ENCODE measurements at regions not wholly inside any gene's neighbourhood (a gene's known extent, or its start where the extent isn't known, plus 50 kb on each side); places are given as distances from the start of the nearest gene placed in this dataset.
"Not testable (repeated sequence)": the region's sequence is repeated elsewhere in the genome, so short reads cannot be mapped to it uniquely, and the experiment has no call there.

DNA sequence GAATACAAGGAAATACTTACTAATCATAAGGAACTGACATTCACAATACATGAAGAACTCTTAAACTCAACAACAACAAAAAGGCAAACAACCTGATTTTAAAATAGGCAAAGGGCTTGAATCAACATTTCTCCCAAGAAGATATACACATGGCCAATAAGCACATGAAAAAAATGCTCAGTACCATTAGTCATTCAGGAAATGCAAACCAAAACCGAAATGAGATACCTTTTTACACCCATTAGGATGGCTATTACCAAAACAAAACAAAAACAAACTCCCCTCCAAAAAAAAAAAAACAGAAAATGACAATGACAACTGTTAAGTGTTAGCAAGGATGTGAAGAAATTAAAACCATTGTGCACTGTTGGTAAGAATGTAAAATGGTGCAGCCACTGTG is 104.1 kb upstream of the ZNF462 start:
- DNase-seq (ENCODE audit: low read depth) = no peak

DNA sequence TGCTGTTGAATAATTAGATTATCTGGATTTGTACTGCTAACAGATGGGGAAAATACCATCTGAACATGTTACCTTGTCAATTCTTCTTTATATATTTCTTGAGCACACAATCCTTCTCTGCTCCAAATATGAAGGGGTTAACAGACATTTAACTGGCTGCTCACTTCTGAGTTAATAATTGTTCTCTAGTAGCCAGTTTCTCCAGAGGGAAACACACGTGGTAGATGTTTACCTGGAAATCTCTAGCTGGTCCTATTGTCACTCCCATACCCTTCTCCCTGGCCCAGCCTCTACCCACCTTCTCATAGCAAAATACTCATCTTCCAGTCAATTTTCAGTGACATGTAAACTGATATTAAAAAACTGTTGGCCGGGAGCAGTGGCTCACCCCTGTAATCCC is 101.5 kb upstream of the ZNF462 start:
- no peak for DNase-seq (ENCODE audit: low read depth)

DNA sequence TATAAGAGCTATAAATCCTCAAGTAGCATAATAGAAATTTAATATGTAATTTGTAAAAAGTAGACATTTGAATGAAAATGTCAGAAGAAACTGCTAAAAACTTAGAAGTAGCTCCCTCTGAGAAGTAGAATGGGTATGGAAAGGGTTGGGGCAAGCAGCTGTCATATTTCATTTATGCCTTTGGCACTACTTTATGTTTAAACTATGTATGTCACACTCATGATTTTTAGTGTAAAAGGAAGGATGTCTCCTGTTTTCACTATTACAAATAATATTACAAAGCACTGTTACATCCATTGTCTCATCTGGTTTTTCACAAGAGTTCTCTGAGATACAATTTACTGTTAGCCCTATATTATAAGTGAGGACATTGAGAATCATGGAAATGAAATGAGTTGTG is 96.3 kb upstream of the ZNF462 start:
- no peak for DNase-seq (ENCODE audit: low read depth)

DNA sequence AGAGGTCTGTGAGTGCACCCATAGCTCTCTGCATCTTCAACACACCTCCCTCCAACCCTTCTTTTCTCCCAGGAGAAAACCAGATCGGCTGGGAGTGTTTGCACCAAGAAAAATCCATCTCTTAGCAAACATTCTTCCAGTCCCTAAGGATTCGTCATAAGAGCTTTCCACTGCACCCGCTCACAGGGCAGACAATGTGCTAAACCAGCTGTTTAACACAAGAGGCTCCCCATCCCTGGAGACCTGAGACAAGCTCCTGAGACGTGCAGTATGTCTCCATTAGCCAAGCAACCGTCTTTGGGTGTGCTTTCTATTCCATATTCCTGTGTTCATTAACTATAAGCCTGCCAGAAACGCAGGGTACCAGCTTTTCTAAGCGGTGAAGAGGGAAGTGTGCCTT is 93.6 kb upstream of the ZNF462 start:
- no peak for DNase-seq (ENCODE audit: low read depth)

DNA sequence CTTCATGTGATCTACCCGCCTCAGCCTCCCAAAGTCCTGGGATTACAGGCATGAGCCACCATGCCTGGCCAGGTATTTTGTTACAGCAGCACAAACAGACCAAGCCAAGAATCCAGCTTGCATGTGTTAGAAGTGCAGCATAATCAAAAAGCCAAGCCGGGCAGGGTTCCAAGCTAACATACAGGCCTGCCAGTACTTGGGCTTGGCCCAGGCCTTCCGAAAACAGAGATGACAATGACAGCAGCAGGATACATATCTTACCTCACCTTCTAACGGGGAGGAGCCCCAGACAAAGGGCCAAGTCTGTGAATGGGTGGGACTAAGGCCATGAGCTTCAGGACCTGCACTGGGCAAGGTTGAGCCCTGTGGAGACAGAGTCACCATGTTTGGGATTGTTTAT is 91.4 kb upstream of the ZNF462 start:
- DNase-seq (ENCODE audit: low read depth) = no peak

DNA sequence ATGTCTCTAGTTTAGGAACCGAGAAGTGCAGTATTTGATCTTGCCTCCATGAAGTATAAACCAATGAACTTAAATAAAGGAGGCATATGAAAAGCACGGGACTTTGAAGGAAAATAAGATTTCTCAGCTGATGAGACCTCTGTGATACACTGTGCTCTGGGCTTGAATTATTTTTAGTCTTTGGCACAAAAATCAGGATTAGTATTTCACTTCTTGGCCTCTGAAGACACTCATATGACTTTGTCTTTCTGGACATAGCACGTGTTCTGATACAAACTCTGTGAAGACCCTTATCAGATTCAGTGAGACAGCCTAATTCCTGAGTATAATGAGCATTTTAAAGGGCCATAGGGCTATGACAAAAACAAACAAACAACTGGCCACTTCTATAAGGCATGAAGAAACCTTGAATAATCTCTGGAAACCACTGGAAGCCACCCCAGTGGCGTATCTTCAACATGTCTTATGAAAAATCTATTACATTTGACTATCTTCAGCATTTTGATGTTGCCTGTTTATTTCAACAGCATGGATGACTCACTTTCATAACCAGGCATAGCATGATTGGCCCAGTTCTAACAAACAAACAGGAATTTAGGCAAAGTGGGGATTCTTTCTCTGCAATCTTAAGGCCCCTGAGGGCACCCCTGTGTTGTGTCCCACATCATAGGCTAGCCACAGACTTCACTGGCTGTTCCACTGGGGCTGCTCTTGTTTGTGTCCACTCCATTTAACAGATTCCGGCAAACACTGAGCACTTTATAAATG is 90.3 kb upstream of the ZNF462 start:
- DNase-seq (ENCODE audit: low read depth) = no peak

DNA sequence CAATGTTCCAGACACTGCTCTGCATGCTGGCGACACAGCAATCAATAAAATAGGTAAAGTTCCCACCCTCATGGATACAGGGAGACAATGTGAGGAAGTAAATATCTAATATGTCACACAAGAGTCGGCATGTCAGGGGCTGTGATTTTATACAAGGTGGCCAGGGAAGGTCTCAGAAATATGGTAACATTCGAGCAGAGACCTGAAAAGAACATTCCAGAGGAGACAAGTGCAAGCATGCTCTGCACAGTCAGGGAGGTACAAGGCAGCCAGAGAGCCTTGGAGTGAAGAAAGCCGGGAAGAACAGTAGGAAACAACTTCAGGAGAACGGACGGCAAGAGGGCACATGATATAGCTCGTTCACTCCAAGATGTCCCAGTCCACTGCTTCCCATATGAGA is 89.2 kb upstream of the ZNF462 start:
- DNase-seq (ENCODE audit: low read depth) = no peak

DNA sequence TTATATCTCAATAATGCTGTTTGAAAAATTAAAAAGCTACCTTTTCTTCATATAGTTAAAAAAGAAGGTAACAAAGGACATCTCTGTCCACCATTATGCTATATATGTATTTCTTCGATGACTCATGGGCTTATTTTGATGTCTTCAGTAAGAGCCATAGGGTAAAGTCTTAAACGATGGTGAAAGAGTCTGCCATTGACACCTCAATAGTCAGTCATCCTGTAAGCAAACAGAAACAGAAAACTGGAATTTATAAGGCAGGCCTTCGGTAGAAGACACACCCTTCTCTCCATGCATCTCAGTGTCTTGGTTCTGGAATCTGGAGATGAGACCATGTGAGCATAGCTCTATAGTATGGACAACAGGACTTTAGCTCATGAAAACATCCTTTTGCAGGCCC is 87.0 kb upstream of the ZNF462 start:
- no peak for DNase-seq (ENCODE audit: low read depth)

DNA sequence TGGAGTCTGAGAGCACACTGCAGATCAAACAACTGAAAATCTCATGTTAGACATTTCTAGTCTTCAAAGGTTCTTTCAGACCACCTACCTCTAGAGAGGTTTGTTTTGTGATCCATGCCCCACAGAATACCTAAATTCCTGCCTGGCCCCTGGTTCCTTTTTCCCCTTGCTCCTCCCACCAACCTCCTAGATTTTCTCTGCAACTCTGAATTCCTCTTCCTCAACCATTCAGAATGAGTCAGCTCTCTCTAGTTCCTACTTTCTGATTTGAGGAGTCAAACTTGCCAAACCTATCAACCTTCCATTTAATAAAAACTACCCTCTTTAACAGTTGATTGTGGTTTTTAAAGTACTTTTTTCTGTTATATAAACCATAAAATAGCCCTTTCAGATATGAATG is 83.2 kb upstream of the ZNF462 start:
- DNase-seq (ENCODE audit: low read depth) = no peak

DNA sequence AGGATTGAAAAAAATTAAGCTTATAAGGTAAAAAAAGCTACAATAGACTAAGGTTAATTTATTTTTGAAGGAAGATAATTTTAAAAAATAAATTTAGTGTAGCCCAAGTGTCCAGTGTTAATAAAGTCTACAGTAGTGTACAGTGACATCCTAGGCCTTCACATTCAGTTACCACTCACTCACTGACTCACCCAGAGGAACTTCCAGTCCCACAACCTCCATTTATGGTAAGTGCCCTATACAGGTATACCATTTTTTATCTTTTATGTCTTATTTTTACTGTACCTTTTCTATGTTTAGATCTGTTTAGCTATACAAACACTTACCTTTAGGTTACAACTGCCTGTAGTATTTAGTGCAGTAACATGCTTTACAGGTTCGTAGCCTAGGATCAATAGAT is 79.8 kb upstream of the ZNF462 start:
- no peak for DNase-seq (ENCODE audit: low read depth)

DNA sequence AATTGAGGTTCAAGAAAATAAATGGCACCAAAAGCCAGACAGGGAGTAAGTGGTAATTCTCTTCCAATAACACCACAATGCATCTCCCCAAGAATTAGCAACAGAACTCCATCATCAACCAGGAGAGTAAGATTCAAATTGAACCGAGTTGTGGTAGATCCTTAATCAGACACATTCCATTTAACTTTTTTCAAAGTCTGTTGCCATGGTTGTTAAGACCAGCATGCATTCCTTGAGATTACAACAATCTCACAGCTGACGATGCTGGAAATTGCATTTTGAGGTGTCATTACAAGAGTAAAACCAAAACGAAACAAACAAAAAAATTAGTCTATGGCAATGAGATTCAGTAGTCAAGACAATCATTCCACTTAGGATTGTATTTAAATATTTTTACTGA is 78.9 kb upstream of the ZNF462 start:
- no peak for DNase-seq (ENCODE audit: low read depth)

DNA sequence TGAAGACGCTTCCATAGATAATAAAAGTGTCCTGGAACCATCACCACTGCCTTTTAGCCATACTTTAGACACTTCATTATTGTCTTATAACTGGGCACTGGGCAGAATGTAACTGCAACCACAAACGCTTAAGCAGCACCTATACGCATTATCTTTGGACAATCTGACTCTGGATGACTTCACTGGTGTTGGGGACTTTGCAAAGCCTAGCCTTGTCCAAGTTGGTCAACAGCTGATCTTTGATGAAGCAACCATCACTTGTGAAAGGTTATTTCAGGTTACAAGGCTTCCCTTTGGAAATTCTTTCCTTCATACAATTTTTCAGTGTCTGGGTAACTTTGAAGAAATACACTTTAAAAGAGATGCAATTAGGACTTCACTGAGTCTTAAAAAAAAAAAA is 77.8 kb upstream of the ZNF462 start:
- DNase-seq (ENCODE audit: low read depth) = no peak

DNA sequence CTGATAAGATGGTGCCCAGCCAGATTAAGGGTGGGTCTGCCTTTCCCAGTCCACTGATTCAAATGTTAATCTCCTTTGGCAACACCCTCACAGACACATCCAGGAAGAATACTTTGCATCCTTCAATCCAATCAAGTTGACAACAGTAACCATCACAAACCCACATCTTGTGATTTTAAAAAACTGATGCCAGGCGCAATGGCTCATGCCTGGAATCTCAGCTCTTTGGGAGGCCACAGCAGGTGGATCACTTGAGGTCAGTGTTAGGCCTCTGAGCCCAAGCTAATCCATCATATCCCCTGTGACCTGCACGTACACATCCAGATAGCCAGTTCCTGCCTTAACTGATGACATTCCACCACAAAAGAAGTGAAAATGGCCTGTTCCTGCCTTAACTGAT is 74.9 kb upstream of the ZNF462 start:
- not testable (repeated sequence) for DNase-seq (ENCODE audit: low read depth)

DNA sequence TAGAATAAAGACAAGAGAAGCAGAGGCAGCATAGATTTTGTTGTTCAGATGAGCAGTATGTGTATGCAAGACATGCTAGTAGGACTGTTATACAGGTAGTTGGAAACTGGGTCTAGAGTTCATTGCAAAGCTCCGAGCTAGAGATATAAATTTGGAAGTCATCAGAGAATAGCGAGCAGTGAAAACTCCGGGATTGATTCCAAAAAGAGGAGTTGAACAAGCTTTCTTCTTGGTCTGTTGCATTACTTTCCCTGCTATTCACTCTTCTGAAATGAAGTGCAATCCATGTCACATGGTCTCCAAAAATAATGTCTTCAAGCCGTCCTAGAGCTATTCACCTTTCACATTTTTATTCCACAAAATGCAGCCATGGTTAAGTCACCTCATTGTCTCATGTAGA is 67.9 kb upstream of the ZNF462 start:
- DNase-seq (ENCODE audit: low read depth) = no peak

DNA sequence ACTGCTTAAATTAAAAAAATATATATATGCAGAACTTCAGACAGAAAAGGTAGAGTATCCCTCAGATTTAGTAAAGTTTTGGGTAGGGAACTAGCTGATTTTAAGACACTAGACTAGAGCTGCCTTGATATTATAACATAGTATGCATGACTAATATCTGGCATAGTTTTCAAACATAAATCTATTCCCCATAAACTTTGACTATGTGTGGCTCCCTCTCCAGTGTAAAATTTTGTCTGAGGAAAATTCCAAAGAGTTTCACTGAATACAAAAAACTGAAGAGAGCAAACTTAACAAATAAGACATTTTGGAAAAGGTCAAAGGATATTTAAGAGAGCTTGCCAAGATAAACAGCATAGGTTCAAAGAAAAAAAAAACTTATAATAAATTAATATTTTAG is 66.2 kb upstream of the ZNF462 start:
- no peak for DNase-seq (ENCODE audit: low read depth)

DNA sequence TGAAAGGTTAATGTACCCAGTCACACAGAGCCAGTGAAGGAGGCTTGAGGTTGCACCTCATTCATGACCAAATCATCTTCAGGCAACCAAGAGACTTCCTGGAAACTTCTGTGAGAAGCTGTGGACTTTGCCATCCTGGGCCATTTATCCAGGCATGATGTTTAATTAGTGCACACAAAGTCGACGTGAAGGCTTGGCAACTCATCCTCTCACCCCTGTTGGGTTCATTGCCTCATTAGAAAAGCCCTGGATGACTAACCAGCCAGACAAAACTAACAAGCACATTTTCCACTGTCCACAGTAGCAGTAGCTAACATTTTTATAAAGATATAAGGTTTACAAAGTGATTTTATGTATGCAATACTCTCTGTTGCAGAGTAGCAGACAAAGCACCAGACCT is 65.7 kb upstream of the ZNF462 start:
- no peak for DNase-seq (ENCODE audit: low read depth)

DNA sequence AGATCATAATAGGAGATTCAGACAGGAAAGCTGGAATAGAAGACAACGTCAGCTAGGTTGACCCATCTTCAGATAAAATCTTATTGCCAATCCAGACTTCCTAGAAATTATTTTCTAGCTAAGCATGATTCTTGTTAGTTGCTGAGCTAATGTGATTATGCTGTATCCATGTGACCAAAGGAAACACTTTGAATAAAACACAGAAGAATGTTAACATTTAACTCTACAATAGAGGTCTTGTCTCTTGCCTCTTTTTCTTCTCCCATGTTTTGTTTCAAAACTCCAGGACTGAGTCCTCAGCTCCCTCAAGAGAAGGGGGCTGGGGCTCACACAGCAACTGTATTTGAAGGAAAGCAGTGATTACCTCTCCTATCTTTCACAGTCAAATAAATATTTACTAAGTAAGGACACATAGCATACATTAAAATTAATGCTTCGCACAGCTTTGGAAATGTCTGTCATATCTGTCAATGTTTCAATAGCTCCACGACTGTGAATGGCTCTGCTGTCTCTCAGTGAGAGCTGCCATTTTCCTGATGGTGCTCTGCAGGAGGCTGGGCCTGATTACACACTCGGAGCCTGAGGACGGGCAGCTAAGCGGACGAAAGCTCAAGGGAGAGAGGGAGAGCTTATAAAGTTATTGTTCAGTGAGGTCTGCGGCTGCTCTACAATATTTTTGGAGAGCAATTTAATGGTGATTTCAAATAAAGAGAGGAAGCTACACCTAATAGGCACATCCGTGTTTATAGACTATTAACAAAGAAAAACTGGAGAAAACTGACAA is 64.8 kb upstream of the ZNF462 start:
- DNase-seq (ENCODE audit: low read depth) = no peak

DNA sequence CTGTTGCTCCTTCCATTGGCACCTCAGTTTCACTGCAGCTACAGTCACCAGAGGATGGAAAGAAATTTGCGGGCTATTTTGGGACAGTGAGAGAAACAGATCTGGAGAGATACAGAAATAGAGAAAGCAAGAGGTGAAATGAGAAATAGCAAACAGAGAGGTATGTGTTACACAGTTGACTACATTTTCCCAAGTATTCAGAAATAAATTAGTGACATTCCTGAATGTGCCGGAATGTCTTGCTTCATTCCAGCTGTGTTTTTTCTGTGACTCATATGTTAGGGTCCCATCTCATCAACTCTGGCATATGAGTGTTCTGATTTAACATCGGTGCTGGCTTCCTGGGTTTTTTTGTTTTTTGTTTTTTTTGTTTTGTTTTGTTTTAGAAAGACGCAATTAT is 63.8 kb upstream of the ZNF462 start:
- no peak for DNase-seq (ENCODE audit: low read depth)

DNA sequence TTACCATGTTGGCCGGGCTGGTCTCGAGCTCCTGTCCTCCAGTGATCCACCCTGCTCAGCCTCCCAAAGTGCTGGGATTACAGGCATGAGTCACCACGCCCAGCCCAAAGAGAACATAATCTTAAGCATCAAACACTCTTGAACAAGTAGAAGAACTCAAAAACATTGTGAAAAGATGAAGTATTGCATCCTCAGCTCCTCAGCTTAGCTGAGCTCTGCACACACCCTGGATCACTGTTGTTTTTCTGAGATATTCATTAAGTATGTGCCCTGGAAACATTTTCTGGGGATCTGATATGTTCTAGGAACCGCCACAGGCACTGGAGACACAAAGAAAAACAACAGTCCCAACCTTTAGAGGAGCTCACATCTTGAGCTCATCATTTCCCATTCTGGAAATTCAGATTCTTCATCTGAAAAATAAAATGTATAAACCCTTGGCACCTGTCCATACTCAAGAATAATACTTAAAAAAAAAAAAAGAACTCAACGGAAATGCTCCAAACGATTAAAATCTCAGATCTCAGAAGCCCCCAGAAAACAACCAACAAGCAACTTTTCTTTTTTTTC is 62.2 kb upstream of the ZNF462 start:
- DNase-seq (ENCODE audit: low read depth) = no peak

DNA sequence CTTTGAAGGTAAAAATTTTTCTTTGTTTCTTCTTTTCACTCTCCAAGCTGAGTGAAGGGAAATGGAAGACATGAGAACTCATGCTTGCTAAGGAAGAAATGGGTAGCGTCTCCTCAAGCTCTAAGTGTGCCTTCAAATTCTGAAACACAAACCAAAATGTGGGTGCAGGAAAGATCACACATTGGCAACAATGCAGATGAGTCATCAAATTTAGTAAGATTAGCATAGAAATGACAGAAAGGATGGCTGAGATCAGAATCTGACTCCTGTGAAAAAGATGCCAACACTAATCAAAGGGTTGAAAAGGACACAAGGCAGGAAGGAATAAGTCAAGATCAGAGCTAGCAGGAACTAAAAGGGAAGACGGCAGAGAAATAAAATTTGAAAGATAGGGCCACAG is 61.1 kb upstream of the ZNF462 start:
- DNase-seq (ENCODE audit: low read depth) = no peak

Data from stimulated activated CD8-positive, alpha-beta memory T cell treated with anti-CD3 and anti-CD28 coated beads, Interleukin-15, amount 100 ng/mL, for 24 hours (primary cell).